Mesenchymal stem cell (in vitro differentiated cells and primary cell): ENCODE measurements at regions not wholly inside any gene's neighbourhood (a gene's known extent, or its start where the extent isn't known, plus 50 kb on each side); places are given as distances from the start of the nearest gene placed in this dataset.

ENCODE experiments used
- DNase-seq: peaks from one replicate; pipeline ENCODE4 v3.0.0-alpha.2; 2013
- H2AFZ ChIP-seq: one replicate; pipeline ENCODE4 v1.6.1; 2013; ENCODE audit warnings: low read depth, mild to moderate bottlenecking, control low read depth, inconsistent platforms, low read length, moderate library complexity
- H2AK5ac ChIP-seq: 2 replicates; pipeline ENCODE4 v1.6.1; 2013; ENCODE audit warnings: low read length, moderate library complexity, mild to moderate bottlenecking, inconsistent platforms; ENCODE audit not compliant: severe bottlenecking
- H2BK120ac ChIP-seq: one replicate; pipeline ENCODE4 v1.6.1; 2013; ENCODE audit warnings: low read depth, mild to moderate bottlenecking, inconsistent platforms, low read length, moderate library complexity
- H2BK12ac ChIP-seq, 2 experiments: one replicate each; pipeline ENCODE4 v1.6.1; 2013; ENCODE audit warnings: inconsistent platforms in 2 of 2, low read length in 2 of 2, mild to moderate bottlenecking in 2 of 2, moderate library complexity in 2 of 2, control low read depth in 1 of 2
- H2BK15ac ChIP-seq: one replicate; pipeline ENCODE4 v1.6.1; 2013; ENCODE audit warnings: mild to moderate bottlenecking, low read depth, inconsistent platforms; ENCODE audit not compliant: poor library complexity, severe bottlenecking
- H2BK5ac ChIP-seq: 2 replicates; pipeline ENCODE4 v1.6.1; 2013; ENCODE audit warnings: low read depth, mild to moderate bottlenecking, low read length, control low read depth, inconsistent platforms; ENCODE audit not compliant: poor library complexity, severe bottlenecking
- H3K14ac ChIP-seq, 2 experiments: one replicate each; pipeline ENCODE4 v1.6.1; 2013; ENCODE audit warnings: inconsistent platforms in 2 of 2, low read length in 2 of 2, control low read depth in 1 of 2, mild to moderate bottlenecking in 1 of 2, moderate library complexity in 1 of 2
- H3K18ac ChIP-seq, 2 experiments: one replicate each; pipeline ENCODE4 v1.6.1; 2013; ENCODE audit warnings: inconsistent platforms in 2 of 2, low read length in 2 of 2, control low read depth in 1 of 2, low read depth in 1 of 2, mild to moderate bottlenecking in 1 of 2
- H3K23ac ChIP-seq, 2 experiments: one replicate each; pipeline ENCODE4 v1.6.1; 2013; ENCODE audit warnings: inconsistent platforms in 2 of 2, low read length in 2 of 2, mild to moderate bottlenecking in 2 of 2, moderate library complexity in 2 of 2, control low read depth in 1 of 2
- H3K27ac ChIP-seq: 2 replicates; pipeline ENCODE4 v1.5.1; 2013; ENCODE audit warnings: mild to moderate bottlenecking, moderate library complexity, low read length, control low read depth, inconsistent platforms; ENCODE audit not compliant: poor library complexity, severe bottlenecking
- H3K27me3 ChIP-seq, 2 experiments: 2 replicates each; pipeline versions ENCODE4 v1.6.1 to v1.7.0; 2013; ENCODE audit warnings: low read length in 2 of 2, mild to moderate bottlenecking in 2 of 2, moderate library complexity in 2 of 2, control low read depth in 1 of 2, inconsistent platforms in 1 of 2; ENCODE audit not compliant: control insufficient read depth in 1 of 2, insufficient read depth in 1 of 2
- H3K36me3 ChIP-seq, 2 experiments: 2 replicates each; pipeline versions ENCODE4 v1.6.1 to v1.7.0; 2013; ENCODE audit warnings: low read length in 2 of 2, control low read depth in 1 of 2, inconsistent platforms in 1 of 2, low read depth in 1 of 2, mild to moderate bottlenecking in 1 of 2; ENCODE audit not compliant: insufficient read depth in 2 of 2, control insufficient read depth in 1 of 2
- H3K4ac ChIP-seq, 2 experiments: one replicate each; pipeline ENCODE4 v1.6.1; 2013; ENCODE audit warnings: inconsistent platforms in 2 of 2, low read length in 2 of 2, mild to moderate bottlenecking in 2 of 2, moderate library complexity in 2 of 2, control low read depth in 1 of 2, low read depth in 1 of 2
- H3K4me1 ChIP-seq: 2 replicates; pipeline ENCODE4 v1.6.1; 2013; ENCODE audit warnings: low read depth, low read length, control low read depth; ENCODE audit not compliant: control insufficient read depth, insufficient read depth
- H3K4me2 ChIP-seq: 2 replicates; pipeline ENCODE4 v1.6.1; 2013; ENCODE audit warnings: low read length, mild to moderate bottlenecking, inconsistent platforms; ENCODE audit not compliant: poor library complexity, severe bottlenecking
- H3K4me3 ChIP-seq, 2 experiments: 2 replicates each; pipeline versions ENCODE4 v1.5.1 to v1.7.0; 2013; ENCODE audit warnings: low read length in 2 of 2, mild to moderate bottlenecking in 2 of 2, control low read depth in 1 of 2, low read depth in 1 of 2; ENCODE audit not compliant: insufficient read depth in 1 of 2
- H3K79me1 ChIP-seq: replicated peaks from 2 replicates; pipeline ENCODE4 v1.6.1; 2013; ENCODE audit warnings: mild to moderate bottlenecking, control low read depth, low read length, inconsistent platforms; ENCODE audit not compliant: poor library complexity, severe bottlenecking
- H3K9ac ChIP-seq: 2 replicates; pipeline ENCODE4 v1.7.0; 2013; ENCODE audit warnings: mild to moderate bottlenecking, low read length, moderate library complexity
- H3K9me3 ChIP-seq: 2 replicates; pipeline ENCODE4 v1.7.0; 2013; ENCODE audit warnings: mild to moderate bottlenecking, low read length; ENCODE audit not compliant: control insufficient read depth
- H4K8ac ChIP-seq: one replicate; pipeline ENCODE4 v1.6.1; 2013; ENCODE audit warnings: inconsistent platforms, mild to moderate bottlenecking, low read length, moderate library complexity
- H4K91ac ChIP-seq: one replicate; pipeline ENCODE4 v1.6.1; 2013; ENCODE audit warnings: mild to moderate bottlenecking, low read length, inconsistent platforms
- WGBS: methylation state at CpG from one replicate; pipeline ENCODE4 v1.1.7; 2013; ENCODE audit warnings: mixed read lengths; 5-methylcytosine and 5-hydroxymethylcytosine counted together

- Histone ChIP-seq H3K23ac (no peak overlapping the region), H2BK12ac (no peak overlapping the region), H3K36me3 (no peaks in the 10 kb centered on the region), H3K14ac (no peak overlapping the region), H3K9me3 (peaks cover 16% of the 10 kb centered on the region), H3K18ac (no peak overlapping the region), H2AK5ac (no peak overlapping the region), H3K27ac (no peak overlapping the region), H2BK120ac (no peak overlapping the region), H4K91ac (no peak overlapping the region), H3K79me1 (no peaks in the 10 kb centered on the region), H2BK15ac (no peak overlapping the region), H2BK5ac (no peak overlapping the region), H3K9ac (no peak overlapping the region), H3K4me2 (no peak overlapping the region), H3K4me1 (no peaks in the 10 kb centered on the region), H3K27me3 (no peaks in the 10 kb centered on the region), H3K4me3 (peak overlapping the region in 1 of 2 experiments; percentile 24), H3K4ac (no peak overlapping the region), H2AFZ (no peak overlapping the region), H4K8ac (no peak overlapping the region)
- DNase-seq: no peak
- 85% methylated on average over 4 of the region's 4 CpGs for WGBS
Observed at GRCh38 chr21:34000375-34000774, 73.0 kb upstream of the MRPS6 start.

- Histone ChIP-seq H2AFZ (no peak overlapping the region), H3K4me3 (no peak overlapping the region), H3K23ac (no peak overlapping the region), H3K18ac (no peak overlapping the region), H3K36me3 (no peaks in the 10 kb centered on the region), H3K4me1 (no peaks in the 10 kb centered on the region), H2BK5ac (no peak overlapping the region), H3K79me1 (no peaks in the 10 kb centered on the region), H2BK15ac (no peak overlapping the region), H3K4me2 (no peak overlapping the region), H3K27me3 (no peaks in the 10 kb centered on the region), H2BK12ac (no peak overlapping the region), H4K91ac (no peak overlapping the region), H3K9me3 (peaks cover 20% of the 10 kb centered on the region), H3K4ac (no peak overlapping the region), H3K27ac (no peak overlapping the region), H2AK5ac (no peak overlapping the region), H2BK120ac (no peak overlapping the region), H3K14ac (no peak overlapping the region), H4K8ac (no peak overlapping the region), H3K9ac (no peak overlapping the region)
- WGBS: 96% methylated on average over 7 of the region's 8 CpGs
- no peak for DNase-seq
Observed at GRCh38 chr21:33998809-33999208, 74.6 kb upstream of the MRPS6 start.

GRCh38 chr21:33998402-33998801, 75.0 kb upstream of the MRPS6 start:
- no peak overlapping the region for H2BK5ac ChIP-seq
- H4K8ac ChIP-seq: no peak overlapping the region
- H3K4me3 ChIP-seq: no peak overlapping the region
- H2AK5ac ChIP-seq: no peak overlapping the region
- no peak overlapping the region for H3K9ac ChIP-seq
- no peaks in the 10 kb centered on the region for H3K4me1 ChIP-seq
- H3K18ac ChIP-seq: no peak overlapping the region
- H3K4me2 ChIP-seq: no peak overlapping the region
- H3K27ac ChIP-seq: no peak overlapping the region
- H2BK120ac ChIP-seq: no peak overlapping the region
- no peak overlapping the region for H4K91ac ChIP-seq
- no peaks in the 10 kb centered on the region for H3K79me1 ChIP-seq
- 83% methylated on average over 1 of the region's 1 CpG for WGBS
- no peak overlapping the region for H2AFZ ChIP-seq
- H3K9me3 ChIP-seq: peaks cover 16% of the 10 kb centered on the region
- no peak overlapping the region for H3K4ac ChIP-seq
- no peak overlapping the region for H2BK12ac ChIP-seq
- no peak for DNase-seq
- H3K14ac ChIP-seq: no peak overlapping the region
- no peaks in the 10 kb centered on the region for H3K36me3 ChIP-seq
- H3K23ac ChIP-seq: no peak overlapping the region
- H3K27me3 ChIP-seq: no peaks in the 10 kb centered on the region
- no peak overlapping the region for H2BK15ac ChIP-seq

GRCh38 chr21:33997436-33997835, 75.9 kb upstream of the MRPS6 start:
- Histone ChIP-seq H3K36me3 (no peaks in the 10 kb centered on the region), H3K4me1 (peaks cover 1% of the 10 kb centered on the region), H4K8ac (no peak overlapping the region), H3K18ac (no peak overlapping the region), H2BK120ac (no peak overlapping the region), H3K23ac (no peak overlapping the region), H2BK5ac (no peak overlapping the region), H3K79me1 (no peaks in the 10 kb centered on the region), H3K27ac (no peak overlapping the region), H2AFZ (no peak overlapping the region), H3K4ac (no peak overlapping the region), H2BK15ac (no peak overlapping the region), H2BK12ac (no peak overlapping the region), H3K4me3 (no peak overlapping the region), H3K27me3 (no peaks in the 10 kb centered on the region), H3K9me3 (peaks cover 16% of the 10 kb centered on the region), H3K9ac (no peak overlapping the region), H3K4me2 (no peak overlapping the region), H4K91ac (no peak overlapping the region), H2AK5ac (no peak overlapping the region), H3K14ac (no peak overlapping the region)
- DNase-seq: no peak
